Bronchial epithelial cell (primary cell): ENCODE measurements at regions not wholly inside any gene's neighbourhood (a gene's known extent, or its start where the extent isn't known, plus 50 kb on each side); places are given as distances from the start of the nearest gene placed in this dataset.

ENCODE experiments used
- DNase-seq: peaks from one replicate; pipeline ENCODE4 v3.0.0-alpha.2; 2010; ENCODE audit warnings: low read depth
- FAIRE-seq: peaks from 2 replicates; lab custom pipeline; 2011; peaks lifted over from hg19 to GRCh38; lab: Jason Lieb, UNC
- H3K27me3 ChIP-seq: 2 replicates; pipeline ENCODE4 v1.5.1; 2011; ENCODE audit warnings: low read length; ENCODE audit not compliant: control insufficient read depth, insufficient read depth
- H3K36me3 ChIP-seq: 2 replicates; pipeline ENCODE4 v1.5.1; 2011; ENCODE audit warnings: low read length; ENCODE audit not compliant: control insufficient read depth, insufficient read depth
- H3K4me3 ChIP-seq: 2 replicates; pipeline ENCODE4 v1.5.1; 2011; ENCODE audit warnings: mild to moderate bottlenecking, low read depth, low read length, control low read depth
- CTCF ChIP-seq: IDR thresholded peaks from 2 replicates; pipeline ENCODE4 v1.5.1; 2011; ENCODE audit warnings: mild to moderate bottlenecking, moderate library complexity, low read length, control low read depth, inconsistent platforms; ENCODE audit not compliant: insufficient read depth, severe bottlenecking

- DNase-seq (peak; percentile 66), FAIRE-seq (no peak)
- Histone ChIP-seq H3K4me3 (no peak overlapping the region), H3K36me3 (no peaks in the 10 kb centered on the region), H3K27me3 (no peaks in the 10 kb centered on the region)
- TF ChIP-seq CTCF, result no peak
These were observed 191.2 kb downstream of the PALM2AKAP2 start for GRCh38 chr9:109971226-109971625.

- Histone ChIP-seq H3K36me3 (no peaks in the 10 kb centered on the region), H3K4me3 (no peak overlapping the region), H3K27me3 (no peaks in the 10 kb centered on the region)
- FAIRE-seq, result peak; percentile 80
- no peak for TF ChIP-seq CTCF
- DNase-seq, result no peak
These were observed 192.3 kb downstream of the PALM2AKAP2 start for GRCh38 chr9:109972026-109972882.

GRCh38 chr9:109973336-109973735 lies 193.3 kb downstream of the PALM2AKAP2 start:
- TF ChIP-seq CTCF, result no peak
- no peak for DNase-seq
- no peak overlapping the region for H3K4me3 ChIP-seq
- no peaks in the 10 kb centered on the region for H3K27me3 ChIP-seq
- no peaks in the 10 kb centered on the region for H3K36me3 ChIP-seq
- FAIRE-seq, result no peak

- Histone ChIP-seq H3K4me3 (no peak overlapping the region), H3K27me3 (no peaks in the 10 kb centered on the region), H3K36me3 (no peaks in the 10 kb centered on the region)
- TF ChIP-seq CTCF, result no peak
- no peak for FAIRE-seq
- DNase-seq, result no peak
These were observed 194.3 kb downstream of the PALM2AKAP2 start for GRCh38 chr9:109974143-109974917.

- DNase-seq (no peak), FAIRE-seq (no peak)
- H3K27me3 ChIP-seq, result no peaks in the 10 kb centered on the region
- no peaks in the 10 kb centered on the region for H3K36me3 ChIP-seq
- no peak for TF ChIP-seq CTCF
- H3K4me3 ChIP-seq, result no peak overlapping the region
These were observed 194.9 kb downstream of the PALM2AKAP2 start for GRCh38 chr9:109974918-109975276.
